B cell (primary cell): ENCODE measurements at regions not wholly inside any gene's neighbourhood (a gene's known extent, or its start where the extent isn't known, plus 50 kb on each side); places are given as distances from the start of the nearest gene placed in this dataset.

Experiments
- EZH2 ChIP-seq: IDR thresholded peaks from 2 replicates; pipeline ENCODE4 v1.6.1; 2012; ENCODE audit warnings: borderline replicate concordance, low read depth, mild to moderate bottlenecking, moderate library complexity, low read length; ENCODE audit not compliant: insufficient read depth, poor library complexity, severe bottlenecking
- TF ChIP-seq, protein P1 (sequence below): fragments of 200-600 bp; IDR thresholded peaks from one replicate; pipeline ENCODE4 v1.8.0; 2022; ENCODE audit warnings: antibody characterized with exemption, mild to moderate bottlenecking

DNA sequence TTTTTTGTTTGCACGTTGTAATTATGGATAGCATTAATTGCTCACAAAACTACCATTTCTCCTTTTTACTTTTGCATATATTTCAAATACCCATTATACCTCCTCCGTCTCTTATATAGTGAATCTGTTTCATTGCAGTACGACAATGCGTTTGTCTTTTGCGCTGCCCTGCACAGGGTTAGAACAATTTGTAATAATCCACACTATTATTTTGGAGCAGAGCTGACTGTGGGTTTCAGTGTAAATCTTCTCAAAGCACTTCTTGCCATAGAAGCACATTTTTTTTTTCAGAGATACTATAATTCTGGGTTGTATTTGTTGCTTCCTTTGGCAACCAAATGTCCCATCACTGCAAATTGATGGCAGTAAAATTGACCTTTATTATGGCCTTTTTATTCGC, 451.8 kb upstream of the STXBP6 start:
- TF ChIP-seq, protein P1, sequence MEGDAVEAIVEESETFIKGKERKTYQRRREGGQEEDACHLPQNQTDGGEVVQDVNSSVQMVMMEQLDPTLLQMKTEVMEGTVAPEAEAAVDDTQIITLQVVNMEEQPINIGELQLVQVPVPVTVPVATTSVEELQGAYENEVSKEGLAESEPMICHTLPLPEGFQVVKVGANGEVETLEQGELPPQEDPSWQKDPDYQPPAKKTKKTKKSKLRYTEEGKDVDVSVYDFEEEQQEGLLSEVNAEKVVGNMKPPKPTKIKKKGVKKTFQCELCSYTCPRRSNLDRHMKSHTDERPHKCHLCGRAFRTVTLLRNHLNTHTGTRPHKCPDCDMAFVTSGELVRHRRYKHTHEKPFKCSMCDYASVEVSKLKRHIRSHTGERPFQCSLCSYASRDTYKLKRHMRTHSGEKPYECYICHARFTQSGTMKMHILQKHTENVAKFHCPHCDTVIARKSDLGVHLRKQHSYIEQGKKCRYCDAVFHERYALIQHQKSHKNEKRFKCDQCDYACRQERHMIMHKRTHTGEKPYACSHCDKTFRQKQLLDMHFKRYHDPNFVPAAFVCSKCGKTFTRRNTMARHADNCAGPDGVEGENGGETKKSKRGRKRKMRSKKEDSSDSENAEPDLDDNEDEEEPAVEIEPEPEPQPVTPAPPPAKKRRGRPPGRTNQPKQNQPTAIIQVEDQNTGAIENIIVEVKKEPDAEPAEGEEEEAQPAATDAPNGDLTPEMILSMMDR, result no peak
- TF ChIP-seq EZH2, result no peak
